Right kidney (tissue), 1 donor: ENCODE measurements at regions not wholly inside any gene's neighbourhood (a gene's known extent, or its start where the extent isn't known, plus 50 kb on each side); places are given as distances from the start of the nearest gene placed in this dataset.
A peak's percentile ranks its signal among the peaks of the same experiment; 100 is the strongest.
"Not testable (repeated sequence)": the region's sequence is repeated elsewhere in the genome, so short reads cannot be mapped to it uniquely, and the experiment has no call there.

Experiments used
- DNase-seq: peaks from one replicate; pipeline ENCODE4 v3.0.0-alpha.2; 2016

DNA sequence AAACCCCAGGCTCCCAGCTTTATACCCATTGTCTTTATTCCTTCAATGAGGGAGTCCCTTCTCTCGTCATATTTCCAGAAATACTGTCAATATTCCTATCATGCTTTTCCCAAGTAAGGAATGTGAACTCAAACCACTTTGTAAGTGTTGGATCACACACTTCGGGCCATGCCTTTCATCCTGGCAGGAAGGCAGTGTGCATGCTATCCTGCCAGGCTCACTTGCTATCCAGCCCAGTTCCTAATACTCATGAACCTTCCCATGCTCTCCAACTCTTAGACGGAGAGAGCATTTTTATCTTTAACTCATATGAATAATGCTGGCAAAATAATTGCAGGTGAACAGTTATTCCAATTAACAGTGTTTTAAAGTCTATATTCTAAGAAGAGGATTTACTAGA, 639.9 kb upstream of the ACO1 start:
- DNase-seq = no peak

DNA sequence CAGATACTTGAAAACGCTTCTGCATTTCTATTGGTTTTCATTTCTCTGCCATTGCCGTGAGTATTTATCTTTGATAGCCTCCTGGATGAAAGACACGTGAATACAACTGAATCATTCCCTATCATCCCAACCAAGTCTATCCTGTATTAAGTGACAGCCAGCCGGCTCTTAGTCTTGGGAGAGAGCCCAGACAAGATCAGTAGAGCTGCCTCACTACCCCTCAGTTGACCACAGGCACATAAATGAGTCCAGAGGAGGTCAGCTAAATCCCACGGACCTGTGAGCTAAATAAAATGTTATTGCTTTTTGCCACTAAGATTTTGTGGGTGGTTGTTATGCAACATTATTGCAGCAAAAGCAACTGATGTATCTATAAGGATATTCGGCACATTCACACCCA, 639.0 kb upstream of the ACO1 start:
- DNase-seq = no peak

DNA sequence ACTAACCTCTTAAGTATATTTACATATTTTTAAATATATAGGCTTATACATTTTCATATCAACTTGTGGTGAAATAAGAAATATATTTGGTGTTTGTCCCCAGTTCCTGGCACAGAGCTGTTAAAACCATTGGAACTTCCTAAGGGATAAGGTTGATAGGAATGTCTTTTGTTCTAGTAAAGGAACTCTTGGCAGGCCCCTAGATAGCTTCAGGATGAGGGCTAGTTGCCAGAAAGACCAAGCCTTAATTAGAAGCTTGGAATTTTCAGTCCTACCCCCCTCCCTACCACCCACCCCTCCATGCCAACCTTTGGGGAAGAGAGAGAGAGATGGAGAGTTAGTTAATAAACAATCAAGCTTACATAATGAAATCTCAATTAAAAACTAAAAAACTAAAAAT, 638.6 kb upstream of the ACO1 start:
- no peak for DNase-seq

DNA sequence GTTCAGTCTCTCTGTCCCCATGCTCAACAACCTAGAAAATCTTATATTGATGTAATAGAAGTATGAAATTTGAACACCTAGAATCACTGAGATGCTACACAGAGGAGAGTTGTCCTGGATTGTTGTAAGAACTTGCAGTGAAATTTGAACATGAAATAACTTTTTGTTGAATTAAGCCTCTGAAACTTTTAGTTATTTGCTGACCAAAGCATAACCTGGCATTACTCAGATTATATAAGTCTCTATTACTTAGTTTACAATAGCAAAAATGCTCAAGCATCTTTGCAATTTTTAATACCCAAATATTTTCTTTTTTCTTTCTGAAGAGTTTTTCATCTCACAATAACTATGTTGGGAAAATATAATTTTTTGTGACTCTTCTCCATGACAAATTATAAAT, 630.7 kb upstream of the ACO1 start:
- DNase-seq = no peak

DNA sequence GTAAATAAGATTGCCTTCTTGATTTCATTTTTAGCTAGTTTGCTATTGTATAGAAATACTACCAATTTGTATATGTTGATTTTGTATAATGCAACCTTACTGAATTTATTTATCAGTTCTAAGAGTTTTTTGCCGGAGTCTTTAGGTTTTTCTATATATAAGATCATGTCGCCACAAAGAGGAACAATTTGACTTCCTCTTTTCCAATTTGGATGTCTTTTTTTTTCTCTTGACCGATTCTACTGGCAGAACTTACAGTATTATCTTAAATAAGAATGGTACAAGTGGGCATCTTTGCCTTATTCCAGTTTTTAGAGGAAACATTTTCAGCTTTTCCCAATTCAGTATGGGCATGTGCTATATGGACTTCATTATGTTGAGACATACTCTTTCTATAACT, 624.7 kb upstream of the ACO1 start:
- no peak for DNase-seq

DNA sequence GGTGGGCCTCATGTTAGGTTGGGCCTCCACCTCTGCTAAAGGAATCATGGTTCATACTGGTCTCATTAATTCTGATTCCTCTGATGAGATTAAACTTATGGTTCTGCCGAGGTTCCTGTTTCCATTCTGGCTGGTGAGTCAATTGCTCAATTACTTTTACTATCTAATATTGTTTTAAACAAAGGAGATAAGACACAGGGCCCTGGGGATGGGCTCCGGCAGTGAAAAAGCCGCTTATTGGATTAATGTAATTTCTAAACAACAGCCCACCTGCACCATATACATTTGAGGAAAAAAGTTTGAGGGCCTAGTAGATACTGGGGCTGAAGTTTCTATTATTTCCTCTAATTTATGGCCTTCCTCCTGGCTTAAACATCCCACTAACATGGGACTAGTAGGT, 610.4 kb upstream of the ACO1 start:
- not testable (repeated sequence) for DNase-seq

DNA sequence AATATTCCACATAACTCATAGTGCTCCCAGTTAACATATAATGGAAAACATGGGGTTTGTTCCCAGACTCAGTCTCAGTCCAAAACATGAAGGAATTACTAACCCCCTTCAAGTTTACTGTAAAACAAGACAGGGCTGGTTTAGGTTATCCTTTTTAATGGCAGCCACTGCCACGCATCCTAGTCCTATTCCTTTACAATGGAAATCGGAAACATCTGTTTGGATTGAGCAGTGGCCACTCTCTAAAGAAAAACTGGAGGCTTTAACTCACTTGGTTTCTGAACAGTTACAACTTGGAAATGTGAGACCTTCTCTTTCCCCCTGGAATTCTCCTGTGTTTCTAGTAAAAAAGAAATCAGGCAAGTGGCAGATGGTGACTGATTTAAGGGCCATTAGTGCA, 609.9 kb upstream of the ACO1 start:
- no peak for DNase-seq

DNA sequence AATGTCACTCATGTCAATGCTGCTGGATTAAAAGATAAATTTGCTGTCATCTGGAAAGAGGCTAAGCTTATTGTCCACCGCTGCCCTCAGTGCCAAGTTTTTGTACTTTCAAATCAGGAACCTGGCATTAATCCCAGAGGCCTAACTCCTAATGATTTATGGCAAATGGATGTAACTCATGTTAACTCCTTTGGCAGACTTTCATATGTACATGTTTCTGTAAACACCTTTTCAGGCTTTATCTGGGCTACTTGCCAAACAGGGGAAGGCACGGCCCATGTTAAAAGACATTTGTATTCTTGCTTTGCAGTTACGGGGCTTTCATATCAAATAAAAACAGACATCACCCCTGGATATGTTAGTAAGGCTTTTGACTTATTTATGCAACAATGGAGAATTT, 608.0 kb upstream of the ACO1 start:
- DNase-seq = no peak

DNA sequence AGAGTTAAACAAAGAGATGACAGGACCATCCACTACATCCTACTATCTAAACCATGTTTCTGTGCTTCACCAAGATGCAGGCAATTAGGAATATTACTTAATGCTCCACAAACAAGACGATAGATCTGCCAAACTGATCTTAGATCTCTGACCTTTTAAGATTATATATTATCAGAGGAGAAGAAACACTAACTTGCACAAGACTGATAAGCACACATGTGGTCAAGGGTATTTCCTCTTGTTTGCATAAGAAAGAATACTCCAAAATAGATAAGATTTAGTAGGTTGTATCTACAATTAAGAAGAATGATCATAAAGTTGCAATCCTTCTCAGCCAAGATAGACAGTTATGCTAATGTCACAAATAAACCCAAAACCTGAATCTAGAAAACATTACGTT, 601.0 kb upstream of the ACO1 start:
- no peak for DNase-seq

DNA sequence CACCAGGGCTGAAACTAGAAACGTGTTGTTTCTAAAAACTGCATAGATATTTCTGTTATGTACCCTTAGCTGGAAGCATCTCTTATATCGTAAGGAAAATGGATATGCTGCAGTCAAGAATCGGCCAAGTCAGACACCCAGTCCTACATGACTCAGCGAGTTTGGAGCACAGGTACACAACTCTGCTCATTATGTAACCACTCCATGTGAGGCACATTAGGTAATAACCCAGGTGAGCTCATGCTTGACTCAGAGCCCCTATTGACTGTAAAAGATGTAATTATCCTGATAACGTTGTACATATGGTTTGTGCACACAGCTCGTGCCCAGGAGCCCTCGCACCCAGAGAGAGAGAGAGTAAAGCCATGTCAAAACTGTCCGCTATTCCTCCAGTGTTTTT, 593.7 kb upstream of the ACO1 start:
- no peak for DNase-seq

DNA sequence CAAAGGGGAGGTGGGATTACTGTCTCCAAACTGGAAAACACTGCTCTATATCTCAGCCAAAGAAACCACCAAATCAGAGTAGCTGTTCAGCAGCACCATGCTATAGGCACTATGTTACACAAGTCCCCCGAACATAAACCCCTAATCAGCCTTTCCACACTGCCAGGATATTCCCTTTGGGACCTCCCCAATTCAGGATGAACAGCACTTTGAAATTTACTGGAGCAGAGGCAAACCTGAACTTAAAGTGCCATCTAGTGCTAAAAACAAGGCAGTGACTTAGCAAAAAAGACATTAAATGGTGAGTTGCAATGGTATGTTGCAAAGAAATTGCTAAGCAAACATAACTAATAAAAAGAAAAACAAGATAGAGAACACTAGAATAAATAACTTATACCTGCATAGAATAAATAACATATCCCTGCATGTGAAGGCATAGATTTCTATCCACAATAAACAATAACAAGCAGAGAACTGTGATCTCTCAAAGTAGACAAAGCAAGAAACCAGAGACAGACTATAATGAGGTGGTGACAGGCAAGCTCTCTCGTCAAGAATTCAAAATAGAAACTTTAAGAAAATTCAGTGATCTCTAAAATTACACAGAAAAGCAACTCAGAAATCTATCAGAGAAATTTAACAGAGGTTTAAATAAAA, 584.4 kb upstream of the ACO1 start:
- peak; percentile 2 for DNase-seq

DNA sequence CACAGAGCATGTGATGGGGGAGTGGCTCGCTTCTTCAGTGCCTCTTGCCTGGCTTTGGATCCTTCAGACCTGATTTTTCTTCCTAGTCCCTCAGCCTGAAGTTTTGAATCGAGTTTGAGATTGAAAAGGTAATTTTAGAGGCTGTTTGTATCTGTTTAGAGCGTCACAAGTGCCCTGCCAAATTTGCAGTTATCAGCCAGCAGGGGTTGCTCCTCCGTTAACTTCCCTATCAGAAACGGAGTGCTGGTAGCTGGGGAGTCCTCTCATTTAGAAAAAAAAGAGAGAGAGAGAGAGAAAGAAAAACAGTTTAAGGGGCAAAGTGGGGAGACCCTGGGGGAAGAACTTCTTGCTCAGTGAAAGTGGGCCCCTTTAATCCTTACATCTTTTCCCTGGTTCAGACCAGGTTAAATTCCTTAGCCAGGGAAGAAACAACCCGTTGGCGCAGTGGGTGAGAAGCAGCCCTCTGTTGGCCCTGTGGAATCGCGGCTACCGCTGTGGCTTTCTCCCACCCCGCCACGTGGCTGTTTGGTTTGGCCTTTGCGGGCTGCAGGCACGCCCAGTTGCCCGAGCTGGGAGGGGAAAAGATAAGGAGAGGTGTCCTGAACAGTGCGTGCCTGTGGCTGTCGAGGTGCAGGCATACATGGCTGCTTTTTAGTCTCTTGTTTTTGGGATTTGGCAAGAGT, 576.7 kb upstream of the ACO1 start:
- no peak for DNase-seq

DNA sequence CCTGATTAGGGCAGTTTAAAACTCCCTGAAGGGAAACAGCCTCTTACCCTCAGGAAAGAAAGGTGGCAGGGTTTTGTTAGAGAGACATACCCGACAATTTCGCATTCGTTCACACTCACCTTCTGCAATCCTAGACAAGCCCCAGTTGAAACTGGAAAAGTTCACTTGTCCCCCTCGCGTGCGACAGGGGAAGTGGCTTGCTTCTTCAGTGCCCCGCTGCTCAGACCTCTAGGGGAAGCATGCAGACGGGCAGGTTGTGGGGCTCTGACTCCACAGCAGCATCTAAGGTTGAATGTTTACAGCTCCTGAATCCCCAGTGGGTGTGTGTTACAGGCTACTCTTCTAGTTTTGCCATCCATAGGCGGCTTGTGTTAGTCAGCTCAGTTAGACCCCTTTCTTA, 575.7 kb upstream of the ACO1 start:
- DNase-seq = no peak

DNA sequence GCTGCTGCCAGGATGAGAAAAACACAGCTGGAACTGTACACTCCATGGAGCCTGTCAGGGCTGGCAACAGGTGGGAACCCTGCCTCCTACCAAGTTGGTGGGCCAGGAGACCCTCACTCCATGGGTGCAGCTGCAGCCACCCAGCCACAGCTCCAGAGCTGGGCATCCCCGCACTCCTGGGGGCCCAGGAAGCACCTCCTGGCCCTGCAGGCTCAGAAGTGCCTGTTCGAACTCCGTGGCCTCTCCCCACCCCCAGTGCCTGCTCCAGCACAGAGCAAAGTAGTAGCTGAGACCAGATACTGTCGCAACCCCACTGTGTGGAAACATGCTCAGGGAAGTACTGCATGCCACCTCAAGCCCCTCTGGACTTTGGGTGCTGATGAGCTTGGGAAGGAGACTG, 564.0 kb upstream of the ACO1 start:
- no peak for DNase-seq

DNA sequence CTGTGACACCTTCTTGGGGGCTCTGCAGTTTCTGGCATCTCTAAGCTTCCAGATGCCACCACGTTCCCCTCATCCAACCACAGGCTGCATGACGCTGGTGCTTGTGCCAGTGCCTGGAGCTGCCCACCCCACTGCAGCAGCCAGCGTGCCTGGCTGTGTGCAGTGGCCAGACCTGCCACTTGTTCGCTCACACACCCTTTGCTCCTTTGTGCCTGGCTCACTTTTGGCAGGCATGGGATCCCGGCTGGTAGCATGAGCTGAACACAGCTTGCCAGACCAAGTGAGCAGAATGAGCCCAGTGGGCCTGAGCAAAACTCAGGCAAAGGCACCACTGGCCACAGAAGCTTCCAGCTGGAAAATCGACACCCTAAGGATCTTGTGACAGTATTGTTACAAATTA, 562.9 kb upstream of the ACO1 start:
- DNase-seq = no peak

DNA sequence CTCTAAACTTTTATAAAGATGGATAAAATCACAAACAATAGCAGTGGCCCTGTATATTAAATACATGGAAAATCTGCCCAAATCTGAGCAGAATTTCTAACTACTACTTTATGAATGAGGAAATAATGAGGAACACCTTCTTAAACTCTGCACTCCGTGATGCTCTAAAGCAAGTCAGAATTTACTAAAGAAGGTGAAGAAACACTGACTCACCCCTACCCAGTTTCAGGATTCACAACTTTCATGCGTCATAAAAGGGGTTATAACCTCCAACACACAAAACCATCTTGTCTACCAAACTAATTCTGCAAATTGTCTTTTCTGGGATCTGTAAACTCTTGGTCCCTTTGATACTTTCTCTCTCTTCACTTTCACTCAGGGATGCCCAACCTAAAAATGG, 561.1 kb upstream of the ACO1 start:
- DNase-seq = no peak

DNA sequence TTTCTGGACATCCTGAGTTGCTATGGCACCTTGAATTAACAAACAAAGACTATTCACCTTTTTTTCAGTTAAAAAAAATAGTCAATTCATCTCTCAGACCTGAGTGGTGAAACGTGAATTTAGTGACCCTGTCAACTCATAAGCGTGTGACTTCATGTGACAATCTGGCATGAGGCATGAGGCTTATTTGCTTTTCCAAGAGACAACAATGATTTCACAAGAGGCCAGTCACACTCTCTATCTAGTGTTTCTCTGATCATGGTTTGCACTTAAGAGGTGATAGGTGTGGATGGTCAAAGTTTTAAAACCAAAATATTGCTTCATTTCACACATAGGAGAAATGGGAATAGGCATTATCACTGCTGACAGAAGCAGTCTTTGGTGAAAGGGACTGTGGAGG, 559.6 kb upstream of the ACO1 start:
- no peak for DNase-seq

DNA sequence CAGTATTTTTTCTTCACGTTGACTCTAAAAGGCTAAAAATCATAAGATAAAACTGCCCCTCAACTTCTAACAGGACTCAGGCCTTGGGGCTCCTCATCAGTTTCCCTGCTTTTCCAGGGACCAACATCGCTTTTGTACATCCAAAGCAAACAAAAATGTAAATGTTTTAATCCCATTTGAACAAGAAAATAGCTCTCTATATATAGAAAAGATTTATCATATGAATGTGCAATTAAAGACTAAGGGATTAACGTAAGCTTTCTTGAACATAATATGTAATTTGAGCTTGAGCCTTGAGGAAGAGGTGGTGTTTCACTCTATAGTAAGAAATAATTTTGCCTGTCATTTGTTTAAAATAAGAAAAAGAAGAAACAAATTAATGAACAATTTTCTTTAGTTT, 547.2 kb upstream of the ACO1 start:
- no peak for DNase-seq

DNA sequence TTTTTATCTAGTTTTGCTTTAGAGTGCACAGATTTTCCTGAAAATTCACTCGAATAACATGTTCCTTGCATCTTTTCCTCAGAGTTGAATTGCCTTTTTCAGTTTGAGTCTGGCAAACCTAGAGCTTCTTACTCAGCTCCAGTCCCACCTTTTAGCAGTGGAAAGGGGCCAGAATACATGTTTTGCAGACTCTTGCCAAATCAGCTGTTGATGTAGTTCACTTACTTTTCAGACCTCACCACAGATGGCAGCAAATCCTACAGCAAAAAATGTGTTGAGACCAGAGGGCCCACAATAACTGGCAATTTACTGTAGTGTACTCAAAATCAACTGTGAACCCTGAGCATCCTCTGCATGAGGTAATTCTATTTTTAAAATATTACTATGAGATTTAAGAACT, 545.2 kb upstream of the ACO1 start:
- no peak for DNase-seq

DNA sequence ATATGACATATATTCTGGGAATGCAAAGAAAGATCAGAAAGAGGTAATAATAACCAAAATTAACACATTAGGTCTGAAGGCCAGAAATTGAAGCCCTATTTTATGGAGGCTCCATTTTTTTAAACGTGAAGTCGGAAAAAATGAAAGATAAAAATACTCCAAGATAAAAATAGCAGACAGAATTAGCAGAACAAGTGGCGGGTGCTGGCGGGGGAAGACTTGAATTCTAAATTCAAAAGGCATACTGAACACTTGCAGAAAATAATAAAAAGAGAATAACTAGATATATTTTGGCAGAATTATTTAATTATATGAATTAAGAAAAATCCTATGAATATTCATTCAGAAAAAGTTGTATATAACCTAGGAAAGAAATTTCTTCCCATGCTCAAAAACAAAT, 543.7 kb upstream of the ACO1 start:
- no peak for DNase-seq

DNA sequence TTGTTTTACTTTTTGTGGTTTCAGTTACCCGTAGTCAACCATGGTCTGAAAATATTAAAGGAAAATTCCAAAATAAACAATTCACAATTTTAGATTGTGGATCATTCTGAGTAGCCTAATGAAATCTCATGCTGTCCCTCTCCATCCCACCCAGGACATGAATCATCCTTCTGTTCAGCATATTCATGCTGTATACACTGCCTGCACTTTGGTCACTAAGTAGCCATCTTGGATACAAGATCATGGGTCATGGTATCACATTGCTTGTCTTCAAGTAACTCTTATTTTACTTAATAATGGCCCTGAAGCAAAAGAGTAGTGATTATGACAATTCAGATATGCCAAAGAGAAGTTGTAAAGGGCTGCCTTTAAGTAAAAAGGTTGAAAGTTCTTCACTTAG, 536.5 kb upstream of the ACO1 start:
- DNase-seq = no peak

DNA sequence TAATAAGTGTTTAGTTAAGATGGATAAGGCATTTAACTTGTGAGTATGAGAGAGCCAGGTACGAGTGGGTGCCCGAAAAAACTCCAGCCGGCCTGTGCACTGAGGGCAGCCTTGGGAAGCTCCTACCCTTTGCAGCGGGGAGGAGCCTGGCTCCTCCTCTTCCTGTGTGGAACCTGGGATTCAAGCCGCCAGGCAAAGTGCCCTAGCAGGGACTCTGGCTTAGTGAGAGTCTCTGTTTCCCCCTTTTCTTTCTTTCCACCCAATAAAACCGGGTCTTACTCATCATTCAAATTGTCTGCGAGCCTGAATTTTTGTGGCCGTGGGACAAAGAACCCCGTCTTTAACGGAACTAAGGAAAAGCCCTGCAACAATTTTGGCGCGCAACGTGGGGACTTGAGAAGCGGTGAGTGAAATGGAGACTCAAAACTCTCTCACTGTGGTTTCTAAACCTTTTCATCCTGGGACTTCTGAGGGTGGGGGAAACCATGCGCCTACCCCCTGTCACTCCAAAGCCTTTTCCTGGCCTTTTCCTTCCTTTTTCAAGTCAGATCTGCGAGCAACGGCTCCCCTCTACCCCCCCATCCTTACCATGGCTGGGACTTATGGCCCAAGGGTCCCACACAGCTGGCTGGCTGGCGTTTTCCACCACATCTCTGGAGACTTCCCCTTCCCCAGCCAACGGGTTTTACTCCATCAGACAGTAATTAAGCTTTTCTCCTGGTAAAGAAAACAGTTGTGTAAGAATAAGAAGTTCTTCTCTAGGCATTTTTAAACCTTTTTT, 535.7 kb upstream of the ACO1 start:
- DNase-seq = no peak

DNA sequence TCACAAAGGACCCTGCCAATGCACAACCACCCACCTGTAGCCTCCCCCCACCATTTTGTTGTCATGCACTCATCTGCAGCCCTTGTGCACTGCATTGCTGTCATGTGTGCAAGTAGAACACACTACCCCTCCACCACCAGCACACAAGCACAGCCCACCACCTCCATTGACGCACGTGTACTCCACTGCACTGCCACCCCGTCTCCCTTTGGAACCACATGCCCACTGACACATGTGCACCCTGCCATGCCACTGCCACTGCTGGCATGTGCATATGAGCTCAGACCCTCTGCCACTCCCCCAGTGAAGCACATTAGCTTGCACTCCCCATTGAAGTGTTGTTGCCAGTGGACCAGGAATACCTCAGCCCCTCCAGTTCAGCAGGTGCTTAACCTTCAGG, 530.3 kb upstream of the ACO1 start:
- DNase-seq = no peak

DNA sequence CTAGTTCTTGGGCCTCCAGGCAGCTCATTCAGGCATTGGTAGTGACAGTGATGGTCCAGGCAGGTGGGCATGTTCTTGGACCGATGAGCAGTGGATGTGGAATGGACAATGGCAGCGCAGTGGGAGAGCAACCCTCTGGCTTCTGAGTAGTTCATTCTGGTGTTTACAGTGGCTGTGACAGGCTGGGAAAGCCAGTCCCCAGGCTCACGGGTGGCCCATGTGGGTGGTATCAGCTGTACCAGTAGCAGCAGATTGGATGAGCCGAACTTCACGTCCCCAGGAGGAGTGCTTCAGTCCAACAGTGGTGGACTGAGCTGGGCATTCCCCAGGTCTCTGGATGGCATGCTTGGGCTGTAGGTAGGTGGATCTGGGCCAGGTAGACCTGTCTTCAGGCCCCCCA, 515.6 kb upstream of the ACO1 start:
- DNase-seq = no peak
